Fibroblast of peridontal ligament (primary cell): ENCODE measurements at regions not wholly inside any gene's neighbourhood (a gene's known extent, or its start where the extent isn't known, plus 50 kb on each side); places are given as distances from the start of the nearest gene placed in this dataset.
"Not testable (repeated sequence)": the region's sequence is repeated elsewhere in the genome, so short reads cannot be mapped to it uniquely, and the experiment has no call there.

Source experiments
- DNase-seq: peaks from one replicate; pipeline ENCODE4 v3.0.0-alpha.2; 2010; ENCODE audit errors: extremely low read depth

DNA sequence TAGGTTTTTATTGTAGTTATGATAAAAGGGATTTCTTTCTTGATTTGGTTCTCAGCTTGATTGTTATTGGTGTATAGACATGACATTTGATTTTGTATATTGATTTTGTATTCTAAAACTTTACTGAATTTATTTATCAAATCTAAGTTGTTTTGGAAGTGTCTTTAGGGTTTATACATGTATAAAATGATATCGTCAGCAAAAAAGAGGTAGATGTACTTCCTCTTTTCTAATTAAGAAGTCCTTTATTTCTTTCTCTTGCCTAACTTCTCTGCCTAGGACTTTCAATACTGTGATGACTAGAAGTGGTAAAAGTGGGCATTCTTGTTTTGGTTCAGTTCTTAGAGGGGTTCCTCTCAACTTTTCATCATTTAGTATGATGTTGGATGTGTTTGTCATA lies 487.3 kb upstream of the KIF2B start:
- DNase-seq = no peak

DNA sequence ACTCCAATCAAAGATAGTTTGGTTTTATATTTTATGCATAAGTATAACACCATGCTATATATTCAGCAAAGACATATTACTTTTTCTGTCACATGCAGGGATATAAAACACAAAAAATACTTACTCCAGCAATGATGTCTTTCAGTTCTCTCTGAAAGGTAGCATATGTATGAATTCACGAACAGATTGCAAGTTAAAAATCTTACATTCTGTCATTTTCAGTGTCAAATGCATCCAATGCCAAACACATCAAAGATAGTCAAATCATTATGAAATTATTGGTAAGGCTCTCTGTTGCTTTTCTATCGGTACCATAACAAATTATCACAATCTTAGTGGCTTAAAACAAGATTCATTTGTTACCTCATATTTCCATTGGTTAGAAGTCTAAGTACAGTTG lies 492.0 kb upstream of the KIF2B start:
- no peak for DNase-seq

DNA sequence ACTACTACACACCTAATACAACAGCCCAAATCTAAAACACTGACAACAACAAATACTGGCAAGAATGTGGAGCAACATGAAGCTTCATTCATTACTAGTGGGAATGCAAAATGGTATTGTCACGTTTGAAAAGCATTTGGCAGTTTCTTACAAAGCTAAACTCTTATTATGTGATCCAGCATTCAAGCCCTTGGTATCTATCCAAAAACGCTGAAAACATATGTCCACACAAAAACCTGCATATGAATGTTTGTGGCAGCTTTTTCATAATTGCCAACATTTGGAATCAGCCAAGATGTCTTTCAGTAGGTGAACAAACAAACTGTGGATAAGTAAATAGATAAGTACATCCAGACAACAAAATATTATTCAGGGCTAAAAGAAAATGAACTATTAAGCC lies 501.1 kb upstream of the KIF2B start:
- no peak for DNase-seq

DNA sequence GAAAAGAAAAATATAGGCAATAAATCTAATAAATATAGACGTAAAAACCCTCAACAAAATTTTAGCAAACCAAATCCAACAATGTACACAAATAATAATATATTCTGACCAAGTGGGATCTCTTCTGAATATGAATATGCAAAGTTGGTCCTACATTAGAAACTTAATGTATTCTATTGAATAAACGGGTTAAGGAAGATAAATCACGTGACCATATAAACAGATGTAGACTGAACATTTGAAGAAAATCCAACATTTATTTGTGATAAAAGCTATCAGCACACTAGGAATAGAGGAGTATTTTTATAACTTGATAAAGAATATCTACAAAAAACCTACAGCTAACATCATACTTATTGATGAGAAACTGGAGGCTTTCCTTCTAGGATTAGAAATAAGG lies 502.8 kb upstream of the KIF2B start:
- DNase-seq = no peak

DNA sequence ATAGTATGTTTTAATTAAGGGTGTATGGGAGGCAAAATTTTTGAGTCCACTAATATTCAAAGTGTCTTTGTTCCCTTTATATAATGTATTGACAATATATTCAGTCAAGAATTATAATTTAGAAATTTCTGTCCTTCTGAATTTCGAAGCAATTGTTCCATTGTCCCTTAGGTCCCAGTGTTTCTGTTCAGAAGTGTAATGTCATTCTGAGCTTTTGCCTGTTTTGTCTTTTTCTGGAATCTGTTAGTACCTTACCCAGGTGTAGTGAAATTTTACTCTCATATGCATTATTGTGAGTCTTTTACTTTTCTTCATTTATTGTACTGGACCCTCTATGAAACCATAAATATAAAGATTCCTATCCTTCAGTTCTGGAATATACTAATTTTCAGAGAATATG lies 505.7 kb upstream of the KIF2B start:
- no peak for DNase-seq

DNA sequence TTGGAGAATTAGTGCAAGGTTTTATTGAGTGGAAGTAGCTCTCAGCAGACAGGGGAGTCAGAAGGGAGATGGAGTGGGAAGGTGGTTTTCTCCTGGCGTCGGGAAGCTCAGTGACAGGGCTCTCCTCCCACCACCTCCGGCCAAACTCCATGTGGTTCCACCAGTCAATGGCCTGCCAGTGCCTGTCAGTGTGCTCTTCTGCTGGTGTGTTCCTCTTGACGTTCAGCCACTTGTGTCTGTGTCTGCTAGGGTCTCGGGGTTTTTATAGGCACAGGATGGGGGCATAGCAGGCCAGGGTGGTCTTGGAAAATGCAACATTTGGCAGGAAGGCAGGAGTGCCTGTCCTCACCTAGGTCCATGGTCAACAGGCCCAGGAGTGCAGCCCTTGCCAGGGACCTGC lies 506.7 kb upstream of the KIF2B start:
- DNase-seq = no peak

DNA sequence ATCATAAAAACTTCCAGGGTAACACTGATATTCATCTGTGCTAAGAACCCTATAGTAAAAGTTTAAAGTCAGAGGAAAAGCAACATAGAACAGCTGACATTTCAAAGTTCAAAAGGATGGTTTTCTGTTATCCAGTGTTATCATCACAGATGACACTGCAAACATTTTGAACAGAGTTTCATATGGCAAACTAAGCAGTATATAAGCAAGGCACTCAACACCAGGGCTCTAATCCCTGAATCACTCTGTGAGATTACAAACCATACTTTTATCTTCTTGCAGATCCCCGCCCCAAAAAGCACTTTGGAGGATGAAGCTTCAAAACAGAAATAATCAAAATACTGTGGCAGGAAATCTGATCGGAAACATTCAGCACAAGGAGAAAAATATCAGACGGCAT lies 508.2 kb upstream of the KIF2B start:
- DNase-seq = no peak

DNA sequence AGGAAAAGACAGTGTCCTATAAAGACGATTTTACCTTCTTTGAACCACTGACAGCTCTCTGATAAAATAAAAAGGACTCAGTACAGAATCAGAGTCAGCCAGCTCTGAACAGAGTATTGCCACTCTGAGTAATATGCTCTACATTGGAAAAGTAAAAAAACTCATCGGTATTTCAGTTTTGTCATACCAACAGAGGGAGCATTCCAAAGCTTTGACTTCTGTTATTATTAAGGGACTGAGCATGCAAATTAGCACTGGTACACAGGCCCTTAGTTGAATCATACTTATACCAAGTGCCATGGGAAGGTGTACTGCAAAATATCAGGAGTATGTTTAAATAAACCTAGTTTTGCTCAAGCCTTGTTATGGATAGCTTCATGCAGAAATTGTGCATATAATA lies 509.0 kb upstream of the KIF2B start:
- no peak for DNase-seq

DNA sequence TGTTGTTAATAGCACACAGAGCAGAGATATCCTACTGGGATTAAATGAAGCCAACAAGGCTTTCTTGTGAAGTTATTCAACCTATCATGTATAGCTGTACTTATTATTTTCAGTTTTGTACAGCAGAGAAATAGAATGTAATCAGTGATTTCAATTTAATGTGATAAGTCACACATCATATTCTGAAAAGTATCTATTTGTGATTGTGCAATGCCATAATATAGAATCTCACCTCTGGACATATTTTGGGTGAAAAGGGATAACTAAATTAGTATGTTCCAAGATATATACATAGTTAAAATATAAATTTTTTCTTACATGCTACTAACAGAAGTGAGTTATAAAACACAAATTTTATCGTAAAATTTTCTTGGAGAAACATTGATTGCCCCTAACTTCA lies 544.3 kb upstream of the KIF2B start:
- DNase-seq = no peak

DNA sequence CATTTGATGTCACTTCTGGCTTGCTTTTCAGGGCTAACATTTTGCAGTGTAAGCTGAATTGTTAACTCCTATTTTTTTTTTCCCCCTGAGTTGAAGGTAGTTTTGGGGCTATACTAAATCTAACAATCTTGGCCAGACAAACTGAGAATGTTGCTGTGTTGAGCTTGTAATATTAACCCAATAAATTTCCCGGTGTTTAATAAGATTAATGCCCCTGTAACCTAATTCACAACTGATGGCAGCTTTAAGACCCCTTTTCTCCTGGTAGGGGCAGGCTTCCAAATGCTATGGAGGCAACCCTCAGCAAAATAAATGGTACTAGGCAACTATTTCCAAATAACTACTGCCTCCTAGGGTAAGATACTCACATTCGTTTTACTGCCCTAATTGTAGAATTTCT lies 549.6 kb upstream of the KIF2B start:
- DNase-seq = no peak

DNA sequence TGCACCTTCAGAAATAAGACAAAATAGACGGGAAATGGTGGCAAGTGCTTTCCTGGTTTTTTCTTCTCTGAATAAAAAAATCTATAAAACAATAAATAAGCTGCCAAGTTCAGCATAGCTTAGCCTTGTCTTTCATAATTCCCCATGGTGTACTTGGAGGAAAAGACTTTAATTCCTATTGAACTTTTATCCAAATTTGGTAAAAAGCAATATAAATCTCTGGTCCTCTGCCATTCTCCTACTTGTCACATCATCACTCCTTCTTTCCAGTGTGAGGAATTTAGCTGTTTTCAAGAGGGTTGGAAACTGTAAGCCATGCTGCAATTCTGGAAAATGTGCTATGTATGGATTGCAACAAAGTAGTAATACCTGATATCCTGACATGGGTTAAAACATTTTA lies 551.8 kb upstream of the KIF2B start:
- DNase-seq = no peak

DNA sequence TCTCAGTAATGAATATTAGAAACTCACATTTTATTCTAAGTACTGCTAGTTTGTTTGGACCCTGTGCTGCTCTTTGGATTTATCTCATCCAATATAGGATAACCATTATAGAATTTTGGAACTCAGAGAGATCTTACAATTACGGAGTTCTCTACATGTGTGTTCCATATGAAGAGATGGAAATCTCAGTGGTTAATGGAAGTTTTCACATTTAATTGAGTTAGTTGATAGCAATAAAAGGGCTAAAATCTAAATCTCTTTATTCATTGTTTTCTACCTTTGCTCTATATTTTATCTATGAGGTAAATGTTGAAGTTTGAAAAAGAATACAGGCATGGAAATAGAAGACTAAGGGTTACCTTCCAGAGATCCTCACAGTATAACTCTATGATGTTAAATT lies 558.0 kb upstream of the KIF2B start:
- no peak for DNase-seq

DNA sequence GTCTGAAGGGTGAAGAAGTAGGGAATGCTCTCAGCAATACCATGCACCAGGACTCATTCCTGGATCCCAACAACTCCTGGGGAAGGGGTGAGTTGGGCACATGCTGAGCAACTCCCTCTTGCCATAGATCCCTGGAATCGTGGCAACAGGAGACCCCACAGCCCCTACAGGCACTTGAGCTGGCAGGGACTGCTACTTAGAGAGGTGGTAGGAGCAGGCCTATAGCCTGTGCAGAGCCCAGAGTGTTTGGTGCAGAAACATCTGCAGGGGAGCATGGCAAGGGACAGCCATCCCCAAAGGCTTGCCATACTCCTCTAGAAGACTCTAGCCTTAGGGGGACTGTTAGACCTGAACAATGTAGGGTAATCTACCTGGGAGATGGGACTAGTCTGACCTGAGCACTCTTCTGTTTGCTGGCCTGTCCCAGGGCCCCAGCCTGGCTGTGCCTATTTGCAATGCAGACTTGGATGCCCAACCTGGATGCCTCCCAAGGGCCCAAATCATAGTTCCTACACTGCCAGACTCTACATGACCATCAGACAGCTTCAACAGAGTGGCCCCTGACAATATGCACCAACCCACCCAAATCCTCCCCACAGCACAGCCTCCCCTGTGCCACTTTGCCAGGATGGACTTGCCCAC lies 568.6 kb upstream of the KIF2B start:
- no peak for DNase-seq

DNA sequence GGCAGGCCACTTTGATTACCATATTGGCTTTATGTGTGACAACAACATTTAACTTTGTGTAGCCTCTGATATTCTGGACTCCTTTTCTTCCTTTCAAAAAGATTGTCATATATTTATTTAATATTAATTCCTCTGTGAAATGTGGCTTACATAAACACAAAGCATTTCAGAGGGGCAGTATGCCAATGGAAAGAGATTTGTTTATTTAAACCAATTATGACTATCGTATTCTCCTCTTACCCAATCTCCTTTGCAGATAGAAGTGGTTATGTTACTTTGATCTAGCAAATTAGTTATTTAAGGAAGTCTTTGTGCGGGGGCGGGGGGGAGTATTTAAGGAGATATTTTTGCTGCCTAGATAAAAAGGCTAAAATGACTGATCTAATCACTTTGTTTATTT lies 573.7 kb upstream of the KIF2B start:
- no peak for DNase-seq

DNA sequence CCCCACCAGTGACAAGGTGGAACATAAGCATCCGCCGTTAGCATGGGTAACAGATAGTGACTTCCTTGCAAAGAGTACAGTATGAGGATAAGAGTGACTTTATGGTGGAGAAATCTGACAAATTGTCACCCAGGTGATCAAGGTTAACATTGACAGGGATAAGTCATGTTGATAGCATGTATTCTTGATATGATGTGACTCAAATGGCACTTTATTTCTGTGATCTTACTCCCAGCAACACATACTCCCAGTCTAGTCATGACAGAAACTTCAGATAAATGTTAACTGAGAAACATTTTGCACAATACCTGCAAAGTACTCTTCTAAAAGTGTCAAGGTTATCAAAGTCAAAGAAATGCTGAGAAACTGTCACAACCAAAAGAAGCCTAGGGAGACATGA lies 588.6 kb upstream of the KIF2B start:
- no peak for DNase-seq

DNA sequence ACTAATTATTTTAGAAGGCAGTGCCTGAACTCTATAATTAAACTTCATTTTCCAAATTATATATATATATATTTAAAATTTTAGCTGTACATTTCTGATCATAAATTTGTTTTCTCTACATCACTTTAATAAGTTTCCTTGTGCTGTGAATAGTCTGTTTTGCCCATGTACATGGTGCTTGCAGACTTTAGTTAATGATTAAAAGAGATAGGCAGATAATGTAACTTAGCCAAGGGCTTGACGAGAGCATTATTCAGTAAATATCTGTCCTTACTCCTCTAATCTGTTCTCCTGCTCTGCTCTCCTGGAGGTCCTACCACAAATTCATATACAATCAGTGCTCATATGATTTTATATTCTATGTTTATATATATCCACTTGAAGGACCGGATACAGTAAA lies 595.2 kb upstream of the KIF2B start:
- DNase-seq = no peak

DNA sequence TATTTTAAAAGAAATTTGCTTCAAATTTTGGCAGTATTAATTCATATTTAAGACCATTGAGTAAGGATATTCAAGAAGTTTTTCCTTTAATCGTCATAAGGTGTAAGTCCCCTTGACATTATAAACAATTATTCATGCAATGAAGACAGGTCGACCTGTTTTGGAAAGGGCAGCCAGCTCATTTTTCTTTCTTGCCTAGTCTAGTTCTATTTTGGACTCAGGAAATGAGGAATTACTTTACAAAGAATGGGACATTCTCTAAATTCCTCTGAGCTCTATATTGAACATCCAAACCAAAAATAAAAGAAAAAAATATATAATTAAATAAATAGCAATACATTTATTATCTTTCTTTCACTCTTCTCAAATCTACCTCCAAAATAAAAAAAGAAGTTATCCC lies 595.6 kb upstream of the KIF2B start:
- DNase-seq = no peak

DNA sequence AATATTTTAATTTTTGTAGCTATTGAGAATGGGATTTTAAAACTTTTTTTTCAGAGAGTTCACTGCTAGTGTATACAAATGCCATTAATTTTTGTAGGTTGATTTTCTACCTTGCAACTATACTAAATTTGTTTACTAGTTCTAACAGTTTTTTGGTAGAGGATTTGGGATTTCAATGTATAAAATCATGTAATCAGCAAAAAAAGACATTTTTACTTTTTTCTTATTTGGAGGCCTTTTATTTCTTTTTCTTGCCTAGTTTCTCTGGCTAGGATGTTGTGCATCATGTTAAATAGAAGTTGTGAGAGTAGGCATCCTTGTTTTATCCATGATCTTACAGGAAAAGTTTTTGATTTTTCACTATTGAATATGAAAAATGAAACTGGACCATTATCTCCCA lies 602.9 kb upstream of the KIF2B start:
- DNase-seq = no peak

DNA sequence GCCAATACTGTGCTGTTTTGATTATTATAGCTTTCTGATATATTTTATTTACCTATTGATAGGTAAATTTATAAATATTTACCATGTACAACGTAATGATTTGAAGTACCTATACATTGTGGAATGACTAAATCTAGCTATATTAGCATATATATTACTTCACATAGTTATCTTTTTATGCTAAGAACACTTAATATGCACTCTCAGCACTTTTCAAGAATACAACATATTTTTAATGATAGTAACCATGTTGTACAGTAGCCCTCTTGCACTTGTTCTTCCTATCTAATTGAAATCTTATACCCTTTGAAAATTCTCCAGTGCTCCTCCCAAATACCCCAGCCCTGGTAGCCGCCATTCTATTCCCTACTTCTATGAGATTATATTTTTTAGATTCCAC lies 604.0 kb upstream of the KIF2B start:
- DNase-seq = no peak

DNA sequence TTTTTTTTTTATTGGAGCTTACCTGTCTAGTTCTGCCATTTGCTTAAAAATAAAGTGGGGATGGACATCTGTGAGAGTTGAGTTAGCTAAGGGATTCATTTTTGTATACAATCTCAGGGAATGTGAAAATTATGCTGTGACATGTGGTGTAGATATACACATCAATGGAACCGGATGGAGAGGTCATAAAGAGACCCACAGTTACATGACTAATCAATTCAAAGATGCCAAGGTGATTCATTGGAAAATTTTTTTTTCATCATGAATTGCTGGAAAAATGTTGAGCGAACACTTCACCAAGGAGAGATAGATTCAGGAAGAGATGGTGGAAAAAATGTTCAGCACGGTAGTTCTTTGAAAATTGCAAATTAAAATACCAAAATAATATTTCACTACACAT lies 605.4 kb upstream of the KIF2B start:
- DNase-seq = no peak

DNA sequence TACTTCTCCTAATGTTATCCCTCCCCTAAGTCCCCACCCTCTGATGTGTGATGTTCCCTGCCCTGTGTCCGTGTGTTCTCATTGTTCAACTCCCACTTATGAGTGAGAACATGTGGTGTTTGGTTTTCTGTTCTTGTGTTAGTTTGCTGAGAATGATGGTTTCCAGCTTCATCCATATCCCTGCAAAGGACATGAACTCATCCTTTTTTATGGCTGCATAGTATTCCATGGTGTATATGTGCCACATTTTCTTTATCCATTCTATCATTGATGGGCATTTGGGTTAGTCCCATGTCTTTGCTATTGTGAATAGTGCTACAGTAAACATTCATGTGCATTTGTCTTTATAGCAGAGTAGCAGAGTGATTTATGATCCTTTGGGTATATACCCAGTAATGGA lies 613.8 kb upstream of the KIF2B start:
- not testable (repeated sequence) for DNase-seq

DNA sequence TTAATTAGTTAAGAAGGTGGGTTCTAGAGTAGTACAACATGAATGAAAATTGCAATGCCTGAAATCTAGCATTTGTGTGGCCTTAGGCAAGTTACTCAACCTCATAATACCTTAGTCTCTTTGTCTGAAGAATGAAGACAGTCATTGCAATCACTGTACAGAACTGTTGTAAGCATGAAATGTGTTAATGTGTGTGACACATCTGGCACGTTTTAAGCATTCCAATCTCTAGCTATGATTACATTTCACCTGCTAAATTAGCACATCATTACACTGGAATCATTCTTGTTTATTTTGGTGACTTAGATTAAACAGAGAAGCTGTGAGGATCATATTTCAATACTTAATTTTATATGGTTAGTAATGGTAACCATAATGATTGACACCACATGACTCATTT lies 629.7 kb upstream of the KIF2B start:
- DNase-seq = no peak

DNA sequence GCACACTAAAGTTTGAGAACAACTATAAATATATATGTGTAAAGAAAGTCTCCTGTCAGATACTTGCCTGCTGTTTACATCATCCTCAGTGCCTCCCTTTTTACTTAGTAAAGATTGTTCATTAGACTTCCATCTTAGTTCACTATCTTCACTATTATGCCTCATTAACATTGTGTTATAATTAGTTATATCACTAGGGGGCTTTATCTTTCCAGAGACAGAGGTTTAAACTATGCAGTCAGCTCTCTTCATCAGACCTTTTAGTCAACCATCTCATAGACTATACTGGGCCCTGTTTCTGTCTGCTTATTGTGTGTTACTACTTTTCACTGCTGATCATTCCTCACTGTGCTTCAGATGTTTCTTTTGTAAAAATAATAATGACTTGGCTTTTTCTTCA lies 630.8 kb upstream of the KIF2B start:
- no peak for DNase-seq

DNA sequence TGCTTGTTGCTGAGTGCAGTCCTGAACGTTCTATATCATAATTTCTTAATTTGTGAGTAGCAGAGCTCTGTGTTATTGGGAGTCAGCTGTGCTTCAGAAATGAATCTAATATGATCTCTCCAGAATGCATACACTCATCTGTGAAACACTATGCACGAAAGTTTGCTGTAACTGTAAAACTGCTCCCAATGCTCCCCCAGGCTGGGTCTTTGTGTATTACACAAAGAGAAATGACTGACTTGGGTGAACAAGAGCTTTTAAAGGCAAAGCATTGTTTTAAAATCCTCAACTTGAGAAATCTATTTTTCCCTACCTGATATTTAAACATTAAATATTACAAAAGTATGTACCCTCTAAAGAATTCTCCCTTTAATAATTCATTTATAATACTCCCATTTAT lies 636.7 kb upstream of the KIF2B start:
- no peak for DNase-seq

DNA sequence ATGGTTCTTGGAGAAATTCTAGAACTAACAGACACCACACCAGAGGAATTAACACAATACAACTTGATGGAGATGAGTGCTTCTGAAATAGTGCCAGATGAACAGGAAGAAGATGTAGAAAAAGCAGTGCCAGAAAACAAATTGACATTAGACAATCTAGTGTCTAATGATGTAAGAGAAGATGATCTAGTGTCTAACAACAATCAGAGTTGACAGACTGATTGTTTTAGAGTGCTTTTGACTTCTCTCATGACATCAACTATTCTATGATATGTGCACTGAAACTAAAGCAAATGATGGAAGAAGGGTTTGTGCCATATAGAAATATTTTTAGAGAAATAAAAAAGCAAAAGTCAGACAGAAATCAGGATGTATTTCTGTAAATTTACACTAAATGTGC lies 646.1 kb upstream of the KIF2B start:
- DNase-seq = no peak
